GM12878 (cell line): ENCODE measurements at regions not wholly inside any gene's neighbourhood (a gene's known extent, or its start where the extent isn't known, plus 50 kb on each side); places are given as distances from the start of the nearest gene placed in this dataset.

Experiments
- ATAC-seq: fragments of 200-7000 bp; cut with Tn5 transposase; 3 replicates; pipeline ENCODE4 v1.9.1; 2020; ENCODE audit warnings: mild to moderate bottlenecking, moderate library complexity
- BruUV-seq: library from RNA; stranded (reverse); fragments of 400-500 nt; replicated peaks from 2 replicates; lab custom pipeline; 2021; lab: Mats Ljungman, UMichigan
- CTCF ChIA-PET: fragments of 300-600 bp; sonication (Branson Sonifier 250); formaldehyde crosslinking; extraction: SDS; loops from one replicate; lab custom pipeline; 2021; ENCODE audit warnings: inconsistent platforms; lab: Yijun Ruan, JAX
- POLR2A ChIA-PET: fragments of 350-600 bp; formaldehyde crosslinking; extraction: SDS; loops from one replicate; lab custom pipeline; 2021; ENCODE audit warnings: inconsistent platforms; lab: Charles Lee
- RAD21 ChIA-PET: fragments of 300-600 bp; sonication (Branson Sonifier 250); formaldehyde crosslinking; loops from one replicate; lab custom pipeline; 2023; ENCODE audit warnings: antibody characterized with exemption; ENCODE audit not compliant: unreplicated experiment; lab: Charles Lee
- SMC1A ChIA-PET: fragments of 300-600 bp; sonication (Branson Sonifier 250); formaldehyde crosslinking; loops from one replicate; lab custom pipeline; 2023; ENCODE audit not compliant: unreplicated experiment, uncharacterized antibody; lab: Charles Lee
- DNase-seq: peaks from one replicate; pipeline ENCODE4 v3.0.0-alpha.2; 2011; ENCODE audit warnings: low read depth, low spot score
- FAIRE-seq: peaks from 3 replicates; lab custom pipeline; 2011; peaks lifted over from hg19 to GRCh38; lab: Jason Lieb, UNC
- H2AFZ ChIP-seq: 2 replicates; pipeline ENCODE4 v1.6.0; 2011; ENCODE audit warnings: low read depth, low read length, control low read depth; ENCODE audit not compliant: control insufficient read depth
- H3K27ac ChIP-seq: 2 replicates; pipeline ENCODE4 v1.5.1; 2011; ENCODE audit warnings: control low read depth; ENCODE audit not compliant: control insufficient read depth, insufficient read depth
- H3K27me3 ChIP-seq, 2 experiments: replicated peaks in 1 of 2; 2 replicates each; pipeline versions ENCODE4 v1.6.0 to v1.6.1; 2011; ENCODE audit warnings: low read length in 1 of 2; ENCODE audit not compliant: control insufficient read depth in 2 of 2, insufficient read depth in 2 of 2
- H3K36me3 ChIP-seq, 2 experiments: 2 replicates each; pipeline ENCODE4 v1.5.1; 2011; ENCODE audit warnings: low read length in 1 of 2; ENCODE audit not compliant: control insufficient read depth in 2 of 2, insufficient read depth in 2 of 2
- H3K4me1 ChIP-seq: 2 replicates; pipeline ENCODE4 v1.6.1; 2011; ENCODE audit warnings: mild to moderate bottlenecking, low read length, moderate library complexity, mixed read lengths; ENCODE audit not compliant: control insufficient read depth, insufficient read depth
- H3K4me2 ChIP-seq: 2 replicates; pipeline ENCODE4 v1.6.0; 2011; ENCODE audit warnings: control low read depth; ENCODE audit not compliant: control insufficient read depth, insufficient read depth
- H3K4me3 ChIP-seq: fragments of 200-600 bp; sonication (generic); 2 replicates; pipeline ENCODE4 v1.5.1; 2016
- H3K79me2 ChIP-seq: 2 replicates; pipeline ENCODE4 v1.6.0; 2011; ENCODE audit warnings: low read length; ENCODE audit not compliant: control insufficient read depth, insufficient read depth
- H3K9ac ChIP-seq: 2 replicates; pipeline ENCODE4 v1.8.0; 2011; ENCODE audit warnings: low read length, control low read depth, mixed read lengths; ENCODE audit not compliant: control insufficient read depth, insufficient read depth
- H3K9me3 ChIP-seq: replicated peaks from 3 replicates; pipeline ENCODE4 v1.5.1; 2011; ENCODE audit warnings: mild to moderate bottlenecking, low read length; ENCODE audit not compliant: control insufficient read depth, insufficient read depth
- H4K20me1 ChIP-seq: 2 replicates; pipeline ENCODE4 v1.6.0; 2011; ENCODE audit not compliant: control insufficient read depth, insufficient read depth
- CREM ChIP-seq: IDR thresholded peaks from 2 replicates; pipeline ENCODE4 v1.6.1; 2014; ENCODE audit warnings: antibody characterized with exemption, low read depth
- HDAC2 ChIP-seq: fragments of 200-600 bp; sonication (generic); IDR thresholded peaks from 2 replicates; pipeline ENCODE4 v1.6.1; 2017
- IRF4 ChIP-seq: IDR thresholded peaks from 2 replicates; pipeline ENCODE4 v1.6.1; 2011; ENCODE audit warnings: low read depth, low read length
- MEF2A ChIP-seq: IDR thresholded peaks from 2 replicates; pipeline ENCODE4 v1.6.1; 2011; ENCODE audit warnings: low read depth, mild to moderate bottlenecking, low read length, moderate library complexity; ENCODE audit not compliant: insufficient read depth
- NBN ChIP-seq: fragments of 450-650 bp; IDR thresholded peaks from 2 replicates; pipeline ENCODE4 v1.6.1; 2016
- RBBP5 ChIP-seq: fragments of 200-600 bp; sonication (generic); conservative IDR thresholded peaks from 2 replicates; pipeline ENCODE4 v1.6.1; 2016
- ZBED1 ChIP-seq: IDR thresholded peaks from 2 replicates; pipeline ENCODE4 v1.6.1; 2016; ENCODE audit warnings: borderline replicate concordance
- WGBS: methylation state at CpG from one replicate; pipeline ENCODE4 v1.1.6; 2016; ENCODE audit warnings: low lambda C conversion rate; ENCODE audit not compliant: insufficient replicate concordance, insufficient coverage; ENCODE audit errors: missing lambda C conversion rate; 5-methylcytosine and 5-hydroxymethylcytosine counted together
- in situ Hi-C: fragments of 300-500 bp; cut with MboI; formaldehyde crosslinking; loops from 9 replicates; pipeline ENCODE4 v1.14.3; 2018; ENCODE audit warnings: mixed read lengths
- intact Hi-C: fragments of 100-400 bp; cut with micrococcal nuclease; formaldehyde crosslinking; loops from one replicate; pipeline ENCODE4 v1.14.2; 2022; ENCODE audit not compliant: unreplicated experiment
- TF ChIP-seq, protein P1 (sequence below): fragments of 450-650 bp; IDR thresholded peaks from 2 replicates; pipeline ENCODE4 v1.6.1; 2018; ENCODE audit warnings: mild to moderate bottlenecking, low read depth, moderate library complexity; ENCODE audit not compliant: partially characterized antibody

DNA sequence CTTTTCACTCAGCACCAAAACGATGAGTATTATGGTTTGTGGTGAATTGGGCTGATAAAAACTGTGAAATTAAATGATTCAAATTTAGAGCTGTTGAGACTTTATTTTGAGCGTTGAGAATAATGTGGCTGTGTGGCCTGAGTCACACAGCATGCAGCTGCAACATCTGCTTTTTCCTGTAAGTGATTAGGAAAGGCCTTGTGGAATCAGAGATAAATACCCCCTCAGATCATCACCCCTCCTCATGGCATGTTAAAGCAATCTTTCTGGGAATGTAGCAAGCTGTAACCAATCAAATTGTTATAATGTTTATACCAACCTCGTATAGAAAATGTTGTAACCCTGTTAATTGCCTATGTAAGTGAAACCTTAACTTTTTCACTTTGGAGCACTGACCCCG, 90.0 kb upstream of the GRPR start:
- FAIRE-seq, result no peak
- no peak overlapping the region for H3K27ac ChIP-seq
- H3K79me2 ChIP-seq, result no peaks in the 10 kb centered on the region
- H3K9ac ChIP-seq, result no peak overlapping the region
- ChIA-PET POLR2A (interaction anchor here (0.6 kb wide), 1 partner anchor 19 kb away, joined by 3 read pairs; no protein-coding TSS in a partner anchor), CTCF (interaction anchor here (0.7 to 2.0 kb wide), 2 partner anchors 9 to 17 kb away, joined by 4 to 7 read pairs; no protein-coding TSS in a partner anchor), SMC1A (interaction anchor here (0.7 to 1.1 kb wide), 4 partner anchors 9 to 181 kb away, joined by 3 read pairs; no protein-coding TSS in a partner anchor), RAD21 (no interaction called here)
- H3K4me2 ChIP-seq, result no peak overlapping the region
- H3K27me3 ChIP-seq, result no peaks in the 10 kb centered on the region
- no peaks in the 10 kb centered on the region for H4K20me1 ChIP-seq
- no peak overlapping the region for H3K4me3 ChIP-seq
- no peaks in the 10 kb centered on the region for H3K9me3 ChIP-seq
- 14% methylated on average over 4 of the region's 4 CpGs for WGBS
- no peak overlapping the region for H2AFZ ChIP-seq
- no peak for ATAC-seq
- intact Hi-C loops (no loop called here), in situ Hi-C loops (no loop called here)
- no peak for DNase-seq
- TF ChIP-seq, protein P1, sequence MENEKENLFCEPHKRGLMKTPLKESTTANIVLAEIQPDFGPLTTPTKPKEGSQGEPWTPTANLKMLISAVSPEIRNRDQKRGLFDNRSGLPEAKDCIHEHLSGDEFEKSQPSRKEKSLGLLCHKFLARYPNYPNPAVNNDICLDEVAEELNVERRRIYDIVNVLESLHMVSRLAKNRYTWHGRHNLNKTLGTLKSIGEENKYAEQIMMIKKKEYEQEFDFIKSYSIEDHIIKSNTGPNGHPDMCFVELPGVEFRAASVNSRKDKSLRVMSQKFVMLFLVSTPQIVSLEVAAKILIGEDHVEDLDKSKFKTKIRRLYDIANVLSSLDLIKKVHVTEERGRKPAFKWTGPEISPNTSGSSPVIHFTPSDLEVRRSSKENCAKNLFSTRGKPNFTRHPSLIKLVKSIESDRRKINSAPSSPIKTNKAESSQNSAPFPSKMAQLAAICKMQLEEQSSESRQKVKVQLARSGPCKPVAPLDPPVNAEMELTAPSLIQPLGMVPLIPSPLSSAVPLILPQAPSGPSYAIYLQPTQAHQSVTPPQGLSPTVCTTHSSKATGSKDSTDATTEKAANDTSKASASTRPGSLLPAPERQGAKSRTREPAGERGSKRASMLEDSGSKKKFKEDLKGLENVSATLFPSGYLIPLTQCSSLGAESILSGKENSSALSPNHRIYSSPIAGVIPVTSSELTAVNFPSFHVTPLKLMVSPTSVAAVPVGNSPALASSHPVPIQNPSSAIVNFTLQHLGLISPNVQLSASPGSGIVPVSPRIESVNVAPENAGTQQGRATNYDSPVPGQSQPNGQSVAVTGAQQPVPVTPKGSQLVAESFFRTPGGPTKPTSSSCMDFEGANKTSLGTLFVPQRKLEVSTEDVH, result no peak
- TF ChIP-seq CREM, result no peak
- TF ChIP-seq NBN, result no peak
- TF ChIP-seq ZBED1, result no peak
- TF ChIP-seq IRF4, result no peak
- no peak for TF ChIP-seq RBBP5
- TF ChIP-seq HDAC2, result no peak
- TF ChIP-seq MEF2A, result no peak
- BruUV-seq, result no TSS peak
- H3K4me1 ChIP-seq, result no peaks in the 10 kb centered on the region
- no peaks in the 10 kb centered on the region for H3K36me3 ChIP-seq
